ENCODE measurements at regions not wholly inside any gene's neighbourhood (a gene's known extent, or its start where the extent isn't known, plus 50 kb on each side); places are given as distances from the start of the nearest gene placed in this dataset.

DNA sequence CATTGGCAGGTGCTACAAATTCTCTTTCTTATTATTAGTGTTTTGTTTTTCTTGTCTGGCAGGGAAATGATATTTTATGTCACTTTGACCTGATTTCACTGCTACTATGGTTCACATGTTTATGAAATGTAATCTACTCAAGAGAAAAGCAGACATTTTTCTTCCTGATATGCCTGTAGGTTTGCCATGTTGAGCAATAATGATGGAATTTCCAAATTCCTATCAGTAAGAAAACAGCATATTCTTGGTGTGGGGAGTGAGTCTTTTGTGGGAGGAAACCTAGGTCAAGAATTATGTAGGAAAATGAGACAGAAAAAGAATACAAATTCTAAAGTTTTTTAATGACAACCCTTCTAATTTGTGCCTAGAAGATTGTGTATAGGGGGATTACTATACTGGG is 356.4 kb downstream of the SLC4A3 start:
- TF ChIP-seq, protein P1, sequence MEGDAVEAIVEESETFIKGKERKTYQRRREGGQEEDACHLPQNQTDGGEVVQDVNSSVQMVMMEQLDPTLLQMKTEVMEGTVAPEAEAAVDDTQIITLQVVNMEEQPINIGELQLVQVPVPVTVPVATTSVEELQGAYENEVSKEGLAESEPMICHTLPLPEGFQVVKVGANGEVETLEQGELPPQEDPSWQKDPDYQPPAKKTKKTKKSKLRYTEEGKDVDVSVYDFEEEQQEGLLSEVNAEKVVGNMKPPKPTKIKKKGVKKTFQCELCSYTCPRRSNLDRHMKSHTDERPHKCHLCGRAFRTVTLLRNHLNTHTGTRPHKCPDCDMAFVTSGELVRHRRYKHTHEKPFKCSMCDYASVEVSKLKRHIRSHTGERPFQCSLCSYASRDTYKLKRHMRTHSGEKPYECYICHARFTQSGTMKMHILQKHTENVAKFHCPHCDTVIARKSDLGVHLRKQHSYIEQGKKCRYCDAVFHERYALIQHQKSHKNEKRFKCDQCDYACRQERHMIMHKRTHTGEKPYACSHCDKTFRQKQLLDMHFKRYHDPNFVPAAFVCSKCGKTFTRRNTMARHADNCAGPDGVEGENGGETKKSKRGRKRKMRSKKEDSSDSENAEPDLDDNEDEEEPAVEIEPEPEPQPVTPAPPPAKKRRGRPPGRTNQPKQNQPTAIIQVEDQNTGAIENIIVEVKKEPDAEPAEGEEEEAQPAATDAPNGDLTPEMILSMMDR (IDR thresholded peaks at IDR 0.05) = no peak
- Histone ChIP-seq H3K4me3 (no peak overlapping the region), H3K27ac (no peak overlapping the region)
- DNase-seq (ENCODE audit: low spot score) = no peak

DNA sequence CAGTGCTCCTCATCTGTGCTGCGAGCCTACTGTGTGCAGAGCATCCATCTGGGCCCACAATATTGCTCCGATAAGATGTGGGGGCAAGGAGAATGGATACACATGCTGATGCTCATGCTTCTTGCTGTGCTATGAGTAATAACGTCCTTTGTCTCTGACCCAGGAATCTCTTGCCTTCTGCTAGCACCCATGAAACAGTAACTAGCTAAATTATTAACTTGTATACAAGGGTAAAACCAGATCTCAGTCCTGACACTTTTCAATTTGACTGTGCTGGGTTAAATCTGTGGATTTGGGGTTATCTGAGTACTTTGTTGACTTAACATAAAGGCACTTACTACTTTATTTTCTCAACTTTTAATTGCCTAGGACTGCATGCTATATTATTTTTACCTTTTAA is 357.6 kb downstream of the SLC4A3 start:
- Histone ChIP-seq H3K27ac (no peak overlapping the region), H3K4me3 (no peak overlapping the region)
- no peak for DNase-seq (ENCODE audit: low spot score)
- TF ChIP-seq, protein P1 (IDR thresholded peaks at IDR 0.05) = no peak

DNA sequence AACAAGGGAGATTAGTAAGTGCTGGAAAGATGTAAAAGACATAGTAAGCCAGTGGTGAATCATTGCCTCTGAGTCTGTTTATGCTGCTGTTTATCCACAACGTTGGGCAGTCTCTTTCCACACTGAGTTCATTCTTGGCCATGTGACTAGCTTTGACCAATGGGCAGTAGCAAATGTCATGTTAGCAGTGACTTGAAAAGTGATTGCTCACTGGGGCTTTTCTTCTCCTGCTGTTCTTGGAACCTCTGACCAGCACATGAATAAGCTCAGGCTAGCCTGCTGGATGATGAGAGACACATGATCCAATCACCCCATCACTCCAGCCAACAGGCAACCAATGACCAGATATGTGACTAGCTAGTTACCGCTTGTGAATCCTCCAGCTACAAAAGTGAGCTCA is 360.4 kb downstream of the SLC4A3 start:
- no peak overlapping the region for H3K27ac ChIP-seq
- H3K4me3 ChIP-seq = no peak overlapping the region
- TF ChIP-seq, protein P1 (IDR thresholded peaks at IDR 0.05) = no peak
- DNase-seq (ENCODE audit: low spot score) = peak; percentile 70

DNA sequence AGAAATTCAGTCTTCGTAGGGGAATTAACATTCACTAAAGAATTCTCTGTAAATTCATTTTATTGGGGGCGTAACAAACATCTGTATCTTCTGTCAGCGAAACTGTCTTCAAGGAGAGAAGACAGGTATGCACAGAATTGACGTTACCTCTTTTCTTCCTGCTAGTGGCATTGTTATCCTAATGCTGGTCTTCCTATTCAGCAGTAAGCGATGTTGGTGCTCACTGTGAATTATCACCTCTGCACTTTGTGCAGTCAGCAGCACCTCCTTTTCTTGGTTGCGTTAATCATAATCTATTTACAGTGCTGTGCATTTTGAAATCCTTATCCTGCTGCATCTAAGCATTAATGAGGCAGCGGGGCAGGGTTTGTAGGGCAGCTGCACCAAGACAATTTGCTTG is 362.3 kb downstream of the SLC4A3 start:
- H3K27ac ChIP-seq = no peak overlapping the region
- DNase-seq (ENCODE audit: low spot score) = no peak
- no peak overlapping the region for H3K4me3 ChIP-seq
- TF ChIP-seq, protein P1 (IDR thresholded peaks at IDR 0.05) = no peak

DNA sequence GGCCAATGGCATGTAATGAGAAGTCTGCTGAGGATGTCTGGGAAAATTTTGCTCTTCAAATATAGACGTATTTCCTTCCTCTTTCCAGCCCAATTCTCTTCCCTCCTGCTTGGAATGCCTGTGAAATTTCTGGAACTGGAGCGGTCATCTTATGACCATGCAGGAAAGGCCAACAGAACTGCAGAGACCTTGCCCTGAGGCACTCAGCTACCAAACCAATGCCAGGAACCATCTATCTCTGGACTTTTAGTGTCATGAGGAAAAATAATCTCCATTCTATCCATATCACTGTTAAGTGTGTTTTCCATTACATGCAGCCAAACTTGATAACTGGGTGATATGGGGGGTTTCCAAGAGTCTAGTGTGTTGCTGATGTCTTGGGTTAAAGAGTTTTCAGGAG is 363.7 kb downstream of the SLC4A3 start:
- no peak overlapping the region for H3K4me3 ChIP-seq
- DNase-seq (ENCODE audit: low spot score) = no peak
- no peak overlapping the region for H3K27ac ChIP-seq
- TF ChIP-seq, protein P1 (IDR thresholded peaks at IDR 0.05) = no peak

- Histone ChIP-seq H3K4me3 (no peak overlapping the region), H3K27ac (no peak overlapping the region)
- TF ChIP-seq, protein P1 (IDR thresholded peaks at IDR 0.05) = no peak
- DNase-seq (ENCODE audit: low spot score) = peak; percentile 24
These were observed 368.0 kb downstream of the SLC4A3 start for GRCh38 chr2:219995399-219995798.

DNA sequence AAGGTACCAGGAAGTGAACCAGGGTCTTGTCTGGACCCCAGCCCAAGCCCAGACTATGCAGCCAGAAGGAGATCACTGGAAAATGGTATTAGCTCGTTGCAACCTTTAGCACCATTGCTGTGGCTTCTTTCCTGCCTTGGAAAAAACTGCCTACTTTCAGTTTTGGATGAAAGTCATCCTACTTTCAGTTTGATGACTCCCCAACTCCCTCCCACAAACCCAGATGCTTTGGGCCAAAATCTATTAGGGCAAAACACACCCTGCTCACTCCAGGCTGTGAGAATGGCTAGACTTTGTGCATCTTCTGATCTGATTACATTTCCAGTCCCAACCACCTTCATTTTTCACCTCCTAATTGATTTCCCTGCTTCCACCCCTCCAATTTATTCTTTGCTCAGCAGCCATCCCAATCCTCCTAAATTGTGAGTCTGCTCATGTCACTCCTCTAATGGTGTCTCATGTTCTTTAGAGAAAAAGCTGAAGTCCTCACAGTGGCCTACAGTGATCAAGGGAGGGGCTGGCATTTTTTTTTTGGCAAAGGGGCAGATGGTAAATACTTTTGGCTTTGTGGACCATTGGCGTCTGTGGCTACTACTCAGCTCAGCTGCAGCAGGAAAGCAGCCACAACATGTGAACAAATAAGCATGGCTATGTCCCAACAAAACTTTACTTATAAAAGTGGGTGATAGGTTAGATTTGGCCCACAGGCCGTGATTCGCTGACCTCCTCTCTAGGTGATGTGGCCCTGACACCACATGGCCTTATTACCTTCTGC is 368.7 kb downstream of the SLC4A3 start:
- H3K27ac ChIP-seq = no peak overlapping the region
- TF ChIP-seq, protein P1 (IDR thresholded peaks at IDR 0.05) = no peak
- H3K4me3 ChIP-seq = no peak overlapping the region
- no peak for DNase-seq (ENCODE audit: low spot score)
